Fibroblast of lung (primary cell): ENCODE measurements at regions not wholly inside any gene's neighbourhood (a gene's known extent, or its start where the extent isn't known, plus 50 kb on each side); places are given as distances from the start of the nearest gene placed in this dataset.

Experiments used
- DNase-seq, 2 donors: peaks; one replicate each; pipeline versions ENCODE4 v3.0.0 to v3.0.0-alpha.2; 2010; ENCODE audit warnings: low read depth in 2 of 2
- H2AFZ ChIP-seq: 2 replicates; pipeline ENCODE4 v1.5.1; 2012; ENCODE audit warnings: low read length, control low read depth, inconsistent platforms
- H3K27ac ChIP-seq: 2 replicates; pipeline ENCODE4 v1.5.1; 2011; ENCODE audit warnings: low read length, control low read depth; ENCODE audit not compliant: insufficient read depth
- H3K27me3 ChIP-seq: 2 replicates; pipeline ENCODE4 v1.5.1; 2011; ENCODE audit warnings: mild to moderate bottlenecking, low read length; ENCODE audit not compliant: control insufficient read depth, insufficient read depth
- H3K36me3 ChIP-seq: 2 replicates; pipeline ENCODE4 v1.5.1; 2011; ENCODE audit warnings: low read length; ENCODE audit not compliant: control insufficient read depth, insufficient read depth
- H3K4me1 ChIP-seq: 2 replicates; pipeline ENCODE4 v1.5.1; 2011; ENCODE audit warnings: low read length; ENCODE audit not compliant: control insufficient read depth, insufficient read depth; ENCODE audit errors: extremely low read depth
- H3K4me2 ChIP-seq: 2 replicates; pipeline ENCODE4 v1.5.1; 2011; ENCODE audit warnings: low read length, control low read depth; ENCODE audit not compliant: insufficient read depth; ENCODE audit errors: extremely low read depth
- H3K4me3 ChIP-seq, 4 experiments: fragments of 200-600 bp in 1 of 4; sonication (generic) in 1 of 4; replicated peaks in 1 of 4; 2 replicates each; pipeline ENCODE4 v1.5.1; 2011 to 2016; ENCODE audit warnings: low read length in 4 of 4, low read depth in 3 of 4, mild to moderate bottlenecking in 3 of 4, control low read depth in 2 of 4, inconsistent platforms in 1 of 4, mixed read lengths in 1 of 4; ENCODE audit not compliant: insufficient read depth in 1 of 4; ENCODE audit errors: control extremely low read depth in 1 of 4
- H3K79me2 ChIP-seq: 2 replicates; pipeline ENCODE4 v1.5.1; 2012; ENCODE audit warnings: mild to moderate bottlenecking, low read length, inconsistent platforms; ENCODE audit not compliant: control insufficient read depth, insufficient read depth
- H3K9ac ChIP-seq: 2 replicates; pipeline ENCODE4 v1.5.1; 2011; ENCODE audit warnings: mild to moderate bottlenecking, low read length, control low read depth; ENCODE audit not compliant: insufficient read depth
- H3K9me3 ChIP-seq: 2 replicates; pipeline ENCODE4 v1.5.1; 2012; ENCODE audit warnings: low read depth, low read length; ENCODE audit not compliant: control insufficient read depth, insufficient read depth
- H4K20me1 ChIP-seq: 2 replicates; pipeline ENCODE4 v1.5.1; 2011; ENCODE audit warnings: low read length; ENCODE audit not compliant: control insufficient read depth, insufficient read depth; ENCODE audit errors: extremely low read depth
- CTCF ChIP-seq, 2 donors: IDR thresholded peaks in 1 of 2; conservative IDR thresholded peaks in 1 of 2; 1 replicate in 1 of 2; 2 replicates in 1 of 2; pipeline ENCODE4 v1.5.1; 2011 to 2012; ENCODE audit warnings: low read length in 2 of 2, control low read depth in 1 of 2, inconsistent platforms in 1 of 2, low read depth in 1 of 2, mild to moderate bottlenecking in 1 of 2
- EZH2 ChIP-seq: IDR thresholded peaks from 2 replicates; pipeline ENCODE4 v1.5.1; 2012; ENCODE audit warnings: low read length, control low read depth, mild to moderate bottlenecking; ENCODE audit errors: missing control alignments

- DNase-seq = no peak
- no peaks in the 10 kb centered on the region for H4K20me1 ChIP-seq
- no peaks in the 10 kb centered on the region for H3K27me3 ChIP-seq
- H2AFZ ChIP-seq = no peak overlapping the region
- H3K4me3 ChIP-seq = no peak overlapping the region
- no peak overlapping the region for H3K9ac ChIP-seq
- no peak overlapping the region for H3K4me2 ChIP-seq
- H3K4me1 ChIP-seq = no peaks in the 10 kb centered on the region
- H3K36me3 ChIP-seq = no peaks in the 10 kb centered on the region
- no peaks in the 10 kb centered on the region for H3K79me2 ChIP-seq
- no peak for TF ChIP-seq CTCF (conservative IDR thresholded peaks at IDR 0.05 in 1 of 2, IDR thresholded peaks at IDR 0.05 in 1 of 2; ENCODE audit: low read depth in 1 of 2, low read length in 2 of 2)
- no peak for TF ChIP-seq EZH2
- no peak overlapping the region for H3K27ac ChIP-seq
- no peaks in the 10 kb centered on the region for H3K9me3 ChIP-seq
Observed at GRCh38 chr17:56085576-56086267, 67.6 kb upstream of the ANKFN1 start.

- Histone ChIP-seq H3K27ac (no peak overlapping the region), H3K79me2 (no peaks in the 10 kb centered on the region), H2AFZ (no peak overlapping the region), H3K4me1 (no peaks in the 10 kb centered on the region), H3K4me3 (no peak overlapping the region), H3K27me3 (no peaks in the 10 kb centered on the region), H3K36me3 (no peaks in the 10 kb centered on the region), H3K9ac (no peak overlapping the region), H4K20me1 (no peaks in the 10 kb centered on the region), H3K4me2 (no peak overlapping the region), H3K9me3 (no peaks in the 10 kb centered on the region)
- DNase-seq = no peak
- TF ChIP-seq EZH2 (no peak), CTCF (conservative IDR thresholded peaks at IDR 0.05 in 1 of 2, IDR thresholded peaks at IDR 0.05 in 1 of 2; ENCODE audit: low read depth in 1 of 2, low read length in 2 of 2) (no peak)
Observed at GRCh38 chr17:56087199-56087598, 66.1 kb upstream of the ANKFN1 start.

GRCh38 chr17:56096026-56096810 lies 57.1 kb upstream of the ANKFN1 start:
- no peaks in the 10 kb centered on the region for H3K79me2 ChIP-seq
- H3K9me3 ChIP-seq = no peaks in the 10 kb centered on the region
- no peak overlapping the region for H3K4me2 ChIP-seq
- H4K20me1 ChIP-seq = no peaks in the 10 kb centered on the region
- no peaks in the 10 kb centered on the region for H3K27me3 ChIP-seq
- DNase-seq = peak; percentile 51 to 67
- H3K4me3 ChIP-seq = no peak overlapping the region
- no peaks in the 10 kb centered on the region for H3K36me3 ChIP-seq
- H3K4me1 ChIP-seq = no peaks in the 10 kb centered on the region
- H2AFZ ChIP-seq = no peak overlapping the region
- H3K27ac ChIP-seq = no peak overlapping the region
- TF ChIP-seq EZH2 (no peak), CTCF (conservative IDR thresholded peaks at IDR 0.05 in 1 of 2, IDR thresholded peaks at IDR 0.05 in 1 of 2; ENCODE audit: low read depth in 1 of 2, low read length in 2 of 2) (no peak)
- H3K9ac ChIP-seq = no peak overlapping the region
